Osteocyte (in vitro differentiated cells): ENCODE measurements at regions not wholly inside any gene's neighbourhood (a gene's known extent, or its start where the extent isn't known, plus 50 kb on each side); places are given as distances from the start of the nearest gene placed in this dataset.
"Not testable (repeated sequence)": the region's sequence is repeated elsewhere in the genome, so short reads cannot be mapped to it uniquely, and the experiment has no call there.

Source experiments
- DNase-seq: peaks from one replicate; pipeline ENCODE4 v3.0.0; 2021; ENCODE audit warnings: mixed read lengths; ENCODE audit not compliant: unreplicated experiment; ENCODE audit errors: extremely low spot score
- H3K27ac Mint-ChIP-seq: one replicate; pipeline ENCODE4 v1.8.0; 2021; ENCODE audit warnings: mild to moderate bottlenecking, mixed read lengths; ENCODE audit not compliant: unreplicated experiment
- H3K27me3 Mint-ChIP-seq: one replicate; pipeline ENCODE4 v1.8.0; 2021; ENCODE audit warnings: mixed read lengths; ENCODE audit not compliant: unreplicated experiment
- H3K36me3 Mint-ChIP-seq: one replicate; pipeline ENCODE4 v1.8.0; 2021; ENCODE audit warnings: mixed read lengths; ENCODE audit not compliant: unreplicated experiment
- H3K4me1 Mint-ChIP-seq: one replicate; pipeline ENCODE4 v1.8.0; 2021; ENCODE audit warnings: mixed read lengths; ENCODE audit not compliant: unreplicated experiment
- H3K4me3 Mint-ChIP-seq: one replicate; pipeline ENCODE4 v1.8.0; 2021; ENCODE audit warnings: mild to moderate bottlenecking, moderate library complexity, mixed read lengths; ENCODE audit not compliant: unreplicated experiment
- H3K9me3 Mint-ChIP-seq: one replicate; pipeline ENCODE4 v1.8.0; 2021; ENCODE audit warnings: mixed read lengths; ENCODE audit not compliant: unreplicated experiment
- CTCF ChIP-seq: fragments of 200-600 bp; sonication (generic); IDR thresholded peaks from 2 replicates; pipeline ENCODE4 v1.5.0; 2021; ENCODE audit warnings: antibody characterized with exemption, mild to moderate bottlenecking, moderate library complexity

- H3K27ac Mint-ChIP-seq = no peak overlapping the region
- TF ChIP-seq CTCF = no peak
- peaks cover 16% of the 10 kb centered on the region for H3K9me3 Mint-ChIP-seq
- peaks cover 15% of the 10 kb centered on the region for H3K27me3 Mint-ChIP-seq
- peaks cover 52% of the 10 kb centered on the region for H3K4me1 Mint-ChIP-seq
- H3K36me3 Mint-ChIP-seq = peaks cover 3% of the 10 kb centered on the region
- no peak overlapping the region for H3K4me3 Mint-ChIP-seq
- no peak for DNase-seq
Observed at GRCh38 chr13:110984798-110985197, 69.9 kb upstream of the ANKRD10 start.

- no peak for TF ChIP-seq CTCF
- Mint-ChIP-seq H3K4me1 (peaks cover 48% of the 10 kb centered on the region), H3K9me3 (peaks cover 16% of the 10 kb centered on the region), H3K4me3 (no peak overlapping the region), H3K27ac (no peak overlapping the region), H3K27me3 (peaks cover 15% of the 10 kb centered on the region), H3K36me3 (peaks cover 2% of the 10 kb centered on the region)
- DNase-seq = no peak
Observed at GRCh38 chr13:110984381-110984780, 69.5 kb upstream of the ANKRD10 start.

- peaks cover 18% of the 10 kb centered on the region for H3K27me3 Mint-ChIP-seq
- peaks cover 2% of the 10 kb centered on the region for H3K36me3 Mint-ChIP-seq
- peaks cover 37% of the 10 kb centered on the region for H3K4me1 Mint-ChIP-seq
- no peak overlapping the region for H3K27ac Mint-ChIP-seq
- no peak overlapping the region for H3K4me3 Mint-ChIP-seq
- H3K9me3 Mint-ChIP-seq = peaks cover 20% of the 10 kb centered on the region
- DNase-seq = no peak
- no peak for TF ChIP-seq CTCF
Observed at GRCh38 chr13:110983241-110983640, 68.4 kb upstream of the ANKRD10 start.

- Mint-ChIP-seq H3K4me3 (no peak overlapping the region), H3K36me3 (peaks cover 2% of the 10 kb centered on the region), H3K27ac (no peak overlapping the region), H3K4me1 (peaks cover 26% of the 10 kb centered on the region), H3K27me3 (peaks cover 21% of the 10 kb centered on the region), H3K9me3 (peaks cover 10% of the 10 kb centered on the region)
- TF ChIP-seq CTCF = no peak
- DNase-seq = no peak
Observed at GRCh38 chr13:110981379-110981778, 66.5 kb upstream of the ANKRD10 start.

- Mint-ChIP-seq H3K27ac (no peak overlapping the region), H3K4me3 (no peak overlapping the region), H3K27me3 (peaks cover 21% of the 10 kb centered on the region), H3K36me3 (peaks cover 2% of the 10 kb centered on the region), H3K4me1 (peaks cover 23% of the 10 kb centered on the region), H3K9me3 (peaks cover 13% of the 10 kb centered on the region)
- TF ChIP-seq CTCF = no peak
- no peak for DNase-seq
Observed at GRCh38 chr13:110980921-110981320, 66.1 kb upstream of the ANKRD10 start.

GRCh38 chr13:110979149-110979548 lies 64.3 kb upstream of the ANKRD10 start:
- not testable (repeated sequence) for H3K27ac Mint-ChIP-seq, H3K36me3 Mint-ChIP-seq, DNase-seq, H3K4me3 Mint-ChIP-seq
- Mint-ChIP-seq H3K4me1 (peaks cover 13% of the 10 kb centered on the region), H3K27me3 (peaks cover 20% of the 10 kb centered on the region), H3K9me3 (peaks cover 19% of the 10 kb centered on the region)
